Right atrium auricular region (tissue), 2 donors: ENCODE measurements at regions not wholly inside any gene's neighbourhood (a gene's known extent, or its start where the extent isn't known, plus 50 kb on each side); places are given as distances from the start of the nearest gene placed in this dataset.

Experiments
- DNase-seq: peaks from one replicate; pipeline ENCODE4 v3.0.0-alpha.2; 2019; ENCODE audit warnings: low spot score
- H3K27ac ChIP-seq, 2 donors: fragments of 200-600 bp; sonication (generic); 1 replicate in 1 of 2; 2 replicates in 1 of 2; pipeline ENCODE4 v1.5.1; 2016 to 2019
- H3K27me3 ChIP-seq, 2 donors: fragments of 200-600 bp; sonication (generic); one replicate each; pipeline versions ENCODE4 v1.5.1 to v1.6.0; 2017 to 2019
- H3K36me3 ChIP-seq: fragments of 200-600 bp; sonication (generic); one replicate; pipeline ENCODE4 v1.5.1; 2016
- H3K4me1 ChIP-seq, 2 donors: fragments of 200-600 bp; sonication (generic); one replicate each; pipeline versions ENCODE4 v1.5.1 to v1.6.0; 2017 to 2019
- H3K4me3 ChIP-seq, 2 donors: fragments of 200-600 bp; sonication (generic); 1 replicate in 1 of 2; 2 replicates in 1 of 2; pipeline ENCODE4 v1.5.1; 2017 to 2019; ENCODE audit warnings: mild to moderate bottlenecking in 1 of 2, moderate library complexity in 1 of 2
- H3K9me3 ChIP-seq, 2 donors: fragments of 200-600 bp; sonication (generic); one replicate each; pipeline ENCODE4 v1.5.1; 2019
- TF ChIP-seq, protein P1 (sequence below), 2 donors: fragments of 200-600 bp; sonication (generic); IDR thresholded peaks; one replicate each; pipeline ENCODE4 v1.5.1; 2019; ENCODE audit warnings: antibody characterized with exemption in 2 of 2

DNA sequence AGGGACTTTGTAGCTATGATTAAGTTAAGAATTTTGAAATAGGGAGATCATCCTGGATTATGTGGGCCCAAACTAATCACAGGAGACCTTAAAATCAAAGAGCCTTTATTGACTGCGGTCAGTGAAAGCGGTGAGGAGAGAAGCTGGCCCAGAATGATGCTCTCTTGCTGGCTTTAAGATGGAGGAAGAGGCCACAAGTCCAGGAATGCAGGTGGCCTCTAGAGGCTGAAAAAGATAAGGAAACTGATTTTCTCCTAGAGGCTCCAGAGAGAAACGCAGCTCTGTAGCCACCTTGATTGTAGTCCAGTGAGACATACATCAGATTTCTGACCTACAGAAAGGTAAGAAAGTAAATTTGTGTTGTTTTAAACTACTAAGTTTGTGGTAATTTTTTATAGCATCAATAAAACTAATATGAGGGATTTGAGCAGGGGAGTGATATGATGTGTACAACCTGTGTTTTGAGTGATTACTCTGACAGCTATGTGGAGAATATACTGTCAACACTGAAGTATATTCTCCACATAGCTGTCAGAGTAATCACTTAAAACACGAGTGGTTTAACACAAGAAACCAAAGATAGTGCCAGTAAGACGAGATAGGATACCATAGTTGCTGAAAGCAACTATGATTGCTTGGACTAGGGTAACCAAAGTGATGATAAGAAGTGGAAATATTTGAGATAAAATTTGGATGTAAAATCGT lies 364.4 kb upstream of the CHST9 start:
- no peak for DNase-seq
- H3K4me1 ChIP-seq, result no peaks in the 10 kb centered on the region
- no peaks in the 10 kb centered on the region for H3K27me3 ChIP-seq
- no peaks in the 10 kb centered on the region for H3K36me3 ChIP-seq
- H3K4me3 ChIP-seq, result no peak overlapping the region
- TF ChIP-seq, protein P1, sequence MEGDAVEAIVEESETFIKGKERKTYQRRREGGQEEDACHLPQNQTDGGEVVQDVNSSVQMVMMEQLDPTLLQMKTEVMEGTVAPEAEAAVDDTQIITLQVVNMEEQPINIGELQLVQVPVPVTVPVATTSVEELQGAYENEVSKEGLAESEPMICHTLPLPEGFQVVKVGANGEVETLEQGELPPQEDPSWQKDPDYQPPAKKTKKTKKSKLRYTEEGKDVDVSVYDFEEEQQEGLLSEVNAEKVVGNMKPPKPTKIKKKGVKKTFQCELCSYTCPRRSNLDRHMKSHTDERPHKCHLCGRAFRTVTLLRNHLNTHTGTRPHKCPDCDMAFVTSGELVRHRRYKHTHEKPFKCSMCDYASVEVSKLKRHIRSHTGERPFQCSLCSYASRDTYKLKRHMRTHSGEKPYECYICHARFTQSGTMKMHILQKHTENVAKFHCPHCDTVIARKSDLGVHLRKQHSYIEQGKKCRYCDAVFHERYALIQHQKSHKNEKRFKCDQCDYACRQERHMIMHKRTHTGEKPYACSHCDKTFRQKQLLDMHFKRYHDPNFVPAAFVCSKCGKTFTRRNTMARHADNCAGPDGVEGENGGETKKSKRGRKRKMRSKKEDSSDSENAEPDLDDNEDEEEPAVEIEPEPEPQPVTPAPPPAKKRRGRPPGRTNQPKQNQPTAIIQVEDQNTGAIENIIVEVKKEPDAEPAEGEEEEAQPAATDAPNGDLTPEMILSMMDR (IDR thresholded peaks at IDR 0.05), result no peak
- no peaks in the 10 kb centered on the region for H3K9me3 ChIP-seq
- H3K27ac ChIP-seq, result no peak overlapping the region

DNA sequence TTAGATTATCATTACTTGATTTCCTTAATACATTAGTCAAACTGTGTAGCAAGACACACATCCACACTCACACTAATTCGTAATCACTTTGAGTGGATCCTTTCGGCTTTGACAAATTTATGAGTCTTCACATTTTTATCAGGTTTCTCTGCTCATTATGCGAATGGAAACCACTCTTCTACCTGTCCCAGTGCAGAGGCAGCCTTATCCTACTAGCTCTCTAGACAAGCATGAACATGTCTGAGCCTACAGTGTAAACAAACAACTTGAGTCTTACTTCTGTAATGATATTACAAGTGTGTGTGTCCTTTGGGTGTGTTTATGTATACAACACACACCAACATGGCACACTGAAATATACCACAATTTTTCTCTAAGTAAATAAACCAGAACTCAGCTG lies 361.9 kb upstream of the CHST9 start:
- no peak overlapping the region for H3K4me3 ChIP-seq
- DNase-seq, result no peak
- H3K36me3 ChIP-seq, result no peaks in the 10 kb centered on the region
- no peaks in the 10 kb centered on the region for H3K9me3 ChIP-seq
- TF ChIP-seq, protein P1 (IDR thresholded peaks at IDR 0.05), result no peak
- H3K27me3 ChIP-seq, result no peaks in the 10 kb centered on the region
- no peaks in the 10 kb centered on the region for H3K4me1 ChIP-seq
- H3K27ac ChIP-seq, result no peak overlapping the region

DNA sequence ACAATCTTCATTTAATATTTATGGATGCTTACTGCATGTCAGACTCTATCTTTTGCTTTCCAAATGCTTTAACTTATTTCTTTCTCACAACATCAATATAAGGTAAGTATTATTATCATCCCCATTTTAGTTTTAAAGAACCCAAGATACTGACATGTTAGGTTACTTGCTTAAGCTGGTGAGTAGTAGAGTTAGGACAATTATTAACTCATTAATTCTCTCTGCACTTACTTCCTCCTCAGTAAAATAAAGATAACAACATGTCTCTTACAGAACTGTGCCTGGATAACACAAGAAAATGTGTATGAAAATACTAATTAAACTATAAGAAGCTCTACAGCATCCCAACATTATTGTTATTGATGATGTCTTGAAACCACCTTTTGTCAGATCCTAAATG lies 359.1 kb upstream of the CHST9 start:
- Histone ChIP-seq H3K36me3 (no peaks in the 10 kb centered on the region), H3K9me3 (no peaks in the 10 kb centered on the region), H3K4me3 (no peak overlapping the region), H3K4me1 (no peaks in the 10 kb centered on the region), H3K27me3 (no peaks in the 10 kb centered on the region), H3K27ac (no peak overlapping the region)
- TF ChIP-seq, protein P1 (IDR thresholded peaks at IDR 0.05), result no peak
- DNase-seq, result no peak

DNA sequence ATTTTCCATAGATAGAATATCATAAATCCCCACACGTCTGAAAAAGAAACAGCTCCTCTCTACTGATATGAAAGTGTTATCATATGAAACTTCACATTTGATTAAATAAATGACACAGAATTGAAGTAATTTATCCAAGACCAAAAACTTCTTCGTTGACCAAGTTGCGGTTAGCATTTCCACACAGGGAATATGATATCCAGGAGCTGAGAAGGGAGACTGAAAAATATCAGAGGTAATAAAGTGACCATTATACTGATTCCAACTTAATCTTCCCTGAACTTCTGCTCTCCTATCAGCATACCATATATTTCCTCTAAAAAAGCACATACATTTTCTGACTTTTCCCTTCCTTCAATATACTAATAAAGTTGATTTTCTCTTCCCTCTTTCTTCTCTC lies 356.2 kb upstream of the CHST9 start:
- Histone ChIP-seq H3K4me1 (no peaks in the 10 kb centered on the region), H3K36me3 (no peaks in the 10 kb centered on the region), H3K9me3 (no peaks in the 10 kb centered on the region), H3K27me3 (no peaks in the 10 kb centered on the region), H3K27ac (no peak overlapping the region), H3K4me3 (no peak overlapping the region)
- DNase-seq, result no peak
- TF ChIP-seq, protein P1 (IDR thresholded peaks at IDR 0.05), result no peak

DNA sequence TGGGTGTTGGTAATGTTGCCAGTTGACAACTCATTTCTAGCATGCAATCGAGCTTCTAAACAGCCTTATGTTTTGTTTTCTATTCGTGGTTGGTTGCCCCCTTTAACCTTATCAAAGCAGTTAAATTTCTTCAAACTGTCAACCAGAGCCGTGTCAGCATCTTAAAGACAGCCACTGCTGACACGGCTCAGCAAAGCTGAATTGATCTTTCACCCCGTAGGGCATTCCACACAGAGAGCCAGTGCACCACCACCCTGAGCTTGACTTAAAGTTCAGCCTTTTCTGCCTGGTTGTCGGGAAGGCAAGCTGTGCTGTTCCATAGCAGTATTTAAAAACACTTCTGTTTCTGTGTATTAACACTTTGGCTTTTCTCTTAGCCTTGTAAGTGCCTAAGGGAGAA lies 355.0 kb upstream of the CHST9 start:
- Histone ChIP-seq H3K4me1 (no peaks in the 10 kb centered on the region), H3K9me3 (no peaks in the 10 kb centered on the region), H3K27me3 (no peaks in the 10 kb centered on the region), H3K4me3 (no peak overlapping the region), H3K36me3 (no peaks in the 10 kb centered on the region), H3K27ac (no peak overlapping the region)
- TF ChIP-seq, protein P1 (IDR thresholded peaks at IDR 0.05), result no peak
- no peak for DNase-seq

DNA sequence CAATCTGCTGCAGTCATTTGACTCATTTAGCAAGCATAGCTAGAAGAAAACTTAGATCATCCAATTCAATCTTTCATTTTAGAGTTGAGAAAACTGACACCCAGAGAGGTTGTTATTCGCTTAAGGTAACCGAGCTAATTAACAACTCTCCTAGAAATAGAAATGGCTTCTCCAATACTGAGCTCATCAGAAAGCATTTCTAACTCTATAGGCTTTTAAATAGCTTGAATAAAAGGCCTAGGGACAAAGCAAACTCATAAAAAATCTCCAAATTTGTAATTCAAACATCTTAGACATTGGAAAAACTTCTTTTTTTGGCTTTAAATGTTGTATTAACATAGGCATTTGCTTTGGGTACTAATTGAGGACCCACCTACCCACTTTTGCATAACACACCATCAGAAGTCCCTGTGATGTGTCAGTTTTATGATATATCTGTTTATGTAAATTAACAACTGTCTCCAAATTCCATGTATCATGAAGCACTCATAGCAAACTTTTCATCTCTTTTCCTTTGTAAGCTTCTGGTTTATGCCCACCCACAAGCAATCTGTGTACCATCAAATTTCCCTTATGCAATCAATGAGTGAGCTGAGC lies 343.9 kb upstream of the CHST9 start:
- TF ChIP-seq, protein P1 (IDR thresholded peaks at IDR 0.05), result no peak
- no peaks in the 10 kb centered on the region for H3K9me3 ChIP-seq

More for the DNA sequence above, 343.9 kb upstream of the CHST9 start:
- Histone ChIP-seq H3K36me3 (no peaks in the 10 kb centered on the region), H3K4me3 (no peak overlapping the region), H3K27me3 (no peaks in the 10 kb centered on the region), H3K4me1 (no peaks in the 10 kb centered on the region), H3K27ac (no peak overlapping the region)
- no peak for DNase-seq
